RPMI7951 (cell line): ENCODE measurements at regions not wholly inside any gene's neighbourhood (a gene's known extent, or its start where the extent isn't known, plus 50 kb on each side); places are given as distances from the start of the nearest gene placed in this dataset.
"Not testable (repeated sequence)": the region's sequence is repeated elsewhere in the genome, so short reads cannot be mapped to it uniquely, and the experiment has no call there.

Experiments
- DNase-seq: peaks from one replicate; pipeline ENCODE4 v3.0.0-alpha.2; 2012; ENCODE audit warnings: low read depth

GRCh38 chr4:162943263-162943662 is 223.4 kb downstream of the NAF1 start:
- no peak for DNase-seq

GRCh38 chr4:162938738-162939485 is 227.8 kb downstream of the NAF1 start:
- DNase-seq, result no peak

GRCh38 chr4:162935214-162935613 is 231.5 kb downstream of the NAF1 start:
- DNase-seq, result no peak

- DNase-seq, result no peak
Observed at GRCh38 chr4:162931286-162931685, 235.4 kb downstream of the NAF1 start.

- no peak for DNase-seq
Observed at GRCh38 chr4:162921178-162921785, 245.4 kb downstream of the NAF1 start.

- no peak for DNase-seq
Observed at GRCh38 chr4:162920649-162921048, 246.0 kb downstream of the NAF1 start.

GRCh38 chr4:162912482-162912881 is 254.2 kb downstream of the NAF1 start:
- DNase-seq, result no peak

GRCh38 chr4:162911349-162911748 is 255.3 kb downstream of the NAF1 start:
- DNase-seq, result no peak

- no peak for DNase-seq
Observed at GRCh38 chr4:162909952-162910351, 256.7 kb downstream of the NAF1 start.

- DNase-seq, result no peak
Observed at GRCh38 chr4:162894387-162894786, 272.3 kb downstream of the NAF1 start.

- DNase-seq, result no peak
Observed at GRCh38 chr4:162891788-162892707, 274.6 kb downstream of the NAF1 start.

- DNase-seq, result no peak
Observed at GRCh38 chr4:162878096-162878495, 288.6 kb downstream of the NAF1 start.

- no peak for DNase-seq
Observed at GRCh38 chr4:162874748-162875147, 291.9 kb downstream of the NAF1 start.

GRCh38 chr4:162871990-162872389 is 294.7 kb downstream of the NAF1 start:
- no peak for DNase-seq

- no peak for DNase-seq
Observed at GRCh38 chr4:162869157-162869556, 297.5 kb downstream of the NAF1 start.

- DNase-seq, result no peak
Observed at GRCh38 chr4:162866565-162866964, 300.1 kb downstream of the NAF1 start.

GRCh38 chr4:162865102-162865501 is 301.6 kb downstream of the NAF1 start:
- DNase-seq, result no peak

- DNase-seq, result no peak
Observed at GRCh38 chr4:162853788-162854187, 312.9 kb downstream of the NAF1 start.

- DNase-seq, result no peak
Observed at GRCh38 chr4:162852642-162853041, 314.0 kb downstream of the NAF1 start.

GRCh38 chr4:162851241-162851758 is 315.4 kb downstream of the NAF1 start:
- DNase-seq, result not testable (repeated sequence)

GRCh38 chr4:162849937-162850336 is 316.8 kb downstream of the NAF1 start:
- DNase-seq, result no peak

GRCh38 chr4:162847945-162848549 is 318.6 kb downstream of the NAF1 start:
- no peak for DNase-seq
